Cardiac muscle cell (in vitro differentiated cells and primary cell): ENCODE measurements at regions not wholly inside any gene's neighbourhood (a gene's known extent, or its start where the extent isn't known, plus 50 kb on each side); places are given as distances from the start of the nearest gene placed in this dataset.
A peak's percentile ranks its signal among the peaks of the same experiment; 100 is the strongest.

Source experiments
- DNase-seq, 2 donors: peaks; one replicate each; pipeline versions ENCODE4 v3.0.0 to v3.0.0-alpha.2; 2010 to 2017; ENCODE audit warnings: low read depth in 1 of 2, low spot score in 1 of 2
- H3K27ac ChIP-seq: fragments of 200-600 bp; sonication (generic); 2 replicates; pipeline ENCODE4 v1.5.1; 2016
- H3K27me3 ChIP-seq: fragments of 200-600 bp; sonication (generic); 2 replicates; pipeline ENCODE4 v1.6.0; 2016; ENCODE audit warnings: control low read depth
- H3K36me3 ChIP-seq: fragments of 200-600 bp; sonication (generic); 2 replicates; pipeline ENCODE4 v1.5.1; 2016; ENCODE audit warnings: control low read depth
- H3K4me1 ChIP-seq: fragments of 200-600 bp; sonication (generic); 2 replicates; pipeline ENCODE4 v1.8.1; 2017; ENCODE audit warnings: low read depth, mild to moderate bottlenecking, mixed run types
- H3K4me3 ChIP-seq: fragments of 200-600 bp; sonication (generic); 2 replicates; pipeline ENCODE4 v1.5.1; 2016; ENCODE audit warnings: mild to moderate bottlenecking
- H3K9me3 ChIP-seq: fragments of 200-600 bp; sonication (generic); 2 replicates; pipeline ENCODE4 v1.5.1; 2017; ENCODE audit warnings: low read depth, mild to moderate bottlenecking, control low read depth
- TF ChIP-seq, protein P1 (sequence below): IDR thresholded peaks from 2 replicates; pipeline ENCODE4 v1.5.1; 2012; ENCODE audit warnings: low read depth, mild to moderate bottlenecking, low read length

DNA sequence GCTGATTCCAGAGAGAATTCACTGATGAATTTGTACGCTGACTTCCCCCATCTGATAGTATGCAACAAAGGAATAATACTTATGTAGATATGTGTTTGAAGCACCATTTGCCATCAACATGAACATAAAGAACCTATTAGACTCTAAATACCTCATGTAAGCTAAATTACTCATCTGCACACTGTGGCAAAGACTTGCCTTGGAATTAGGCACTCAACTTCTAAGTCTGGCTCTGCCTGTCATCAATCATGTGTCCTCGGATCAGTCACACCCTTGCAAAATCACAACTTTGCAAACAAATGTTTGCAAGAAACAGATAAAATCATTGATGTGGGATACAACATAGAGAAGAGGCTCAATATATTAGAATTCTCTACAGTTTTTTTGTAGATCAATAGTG lies 169.9 kb upstream of the LDB2 start:
- Histone ChIP-seq H3K36me3 (no peaks in the 10 kb centered on the region), H3K27ac (no peak overlapping the region), H3K27me3 (no peaks in the 10 kb centered on the region), H3K4me3 (no peak overlapping the region), H3K4me1 (no peaks in the 10 kb centered on the region), H3K9me3 (no peaks in the 10 kb centered on the region)
- DNase-seq: no peak
- TF ChIP-seq, protein P1, sequence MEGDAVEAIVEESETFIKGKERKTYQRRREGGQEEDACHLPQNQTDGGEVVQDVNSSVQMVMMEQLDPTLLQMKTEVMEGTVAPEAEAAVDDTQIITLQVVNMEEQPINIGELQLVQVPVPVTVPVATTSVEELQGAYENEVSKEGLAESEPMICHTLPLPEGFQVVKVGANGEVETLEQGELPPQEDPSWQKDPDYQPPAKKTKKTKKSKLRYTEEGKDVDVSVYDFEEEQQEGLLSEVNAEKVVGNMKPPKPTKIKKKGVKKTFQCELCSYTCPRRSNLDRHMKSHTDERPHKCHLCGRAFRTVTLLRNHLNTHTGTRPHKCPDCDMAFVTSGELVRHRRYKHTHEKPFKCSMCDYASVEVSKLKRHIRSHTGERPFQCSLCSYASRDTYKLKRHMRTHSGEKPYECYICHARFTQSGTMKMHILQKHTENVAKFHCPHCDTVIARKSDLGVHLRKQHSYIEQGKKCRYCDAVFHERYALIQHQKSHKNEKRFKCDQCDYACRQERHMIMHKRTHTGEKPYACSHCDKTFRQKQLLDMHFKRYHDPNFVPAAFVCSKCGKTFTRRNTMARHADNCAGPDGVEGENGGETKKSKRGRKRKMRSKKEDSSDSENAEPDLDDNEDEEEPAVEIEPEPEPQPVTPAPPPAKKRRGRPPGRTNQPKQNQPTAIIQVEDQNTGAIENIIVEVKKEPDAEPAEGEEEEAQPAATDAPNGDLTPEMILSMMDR: no peak

DNA sequence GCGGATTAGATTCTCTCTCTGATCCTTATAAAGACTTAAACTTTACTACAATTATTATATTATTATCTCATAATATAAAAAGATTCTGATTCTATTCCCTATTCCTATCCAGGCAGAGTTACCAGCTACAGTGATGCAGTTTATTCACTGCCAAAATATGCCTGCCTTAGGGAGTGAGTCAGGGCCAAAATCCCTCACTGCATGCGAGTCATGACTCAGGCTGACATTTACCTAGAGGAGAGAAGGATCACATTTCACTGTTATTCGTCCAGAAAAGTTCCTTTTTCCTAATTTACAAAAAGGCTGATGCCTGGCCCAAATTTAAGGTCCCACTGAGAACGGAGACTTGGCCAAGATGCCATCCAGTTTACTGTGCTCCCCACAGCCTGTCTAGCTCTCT lies 168.5 kb upstream of the LDB2 start:
- H3K9me3 ChIP-seq: no peaks in the 10 kb centered on the region
- no peaks in the 10 kb centered on the region for H3K36me3 ChIP-seq
- H3K27me3 ChIP-seq: no peaks in the 10 kb centered on the region
- peak in 1 of 2 donors; percentile 80 for DNase-seq
- no peaks in the 10 kb centered on the region for H3K4me1 ChIP-seq
- no peak overlapping the region for H3K27ac ChIP-seq
- TF ChIP-seq, protein P1: no peak
- H3K4me3 ChIP-seq: no peak overlapping the region

DNA sequence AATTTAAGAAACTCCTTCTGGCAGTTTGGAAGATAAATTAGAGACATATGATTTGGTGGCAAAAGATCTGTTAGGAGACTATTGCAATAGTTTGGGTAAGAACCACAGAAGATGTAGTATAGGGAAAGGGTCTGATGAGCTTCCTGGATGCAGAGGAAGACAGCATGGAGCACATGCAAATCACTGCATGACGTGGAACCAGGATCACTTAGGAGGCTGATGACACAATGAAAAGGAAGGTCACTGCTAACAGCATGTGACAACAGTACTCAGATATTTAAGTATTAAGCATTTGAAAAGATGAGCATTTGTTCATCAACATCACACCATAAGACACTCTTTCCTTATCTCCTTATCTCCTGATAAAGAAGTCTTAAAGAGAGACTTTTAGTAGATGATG lies 167.8 kb upstream of the LDB2 start:
- H3K36me3 ChIP-seq: no peaks in the 10 kb centered on the region
- no peak overlapping the region for H3K27ac ChIP-seq
- no peaks in the 10 kb centered on the region for H3K27me3 ChIP-seq
- TF ChIP-seq, protein P1: no peak
- no peaks in the 10 kb centered on the region for H3K9me3 ChIP-seq
- DNase-seq: no peak
- H3K4me3 ChIP-seq: no peak overlapping the region
- no peaks in the 10 kb centered on the region for H3K4me1 ChIP-seq

DNA sequence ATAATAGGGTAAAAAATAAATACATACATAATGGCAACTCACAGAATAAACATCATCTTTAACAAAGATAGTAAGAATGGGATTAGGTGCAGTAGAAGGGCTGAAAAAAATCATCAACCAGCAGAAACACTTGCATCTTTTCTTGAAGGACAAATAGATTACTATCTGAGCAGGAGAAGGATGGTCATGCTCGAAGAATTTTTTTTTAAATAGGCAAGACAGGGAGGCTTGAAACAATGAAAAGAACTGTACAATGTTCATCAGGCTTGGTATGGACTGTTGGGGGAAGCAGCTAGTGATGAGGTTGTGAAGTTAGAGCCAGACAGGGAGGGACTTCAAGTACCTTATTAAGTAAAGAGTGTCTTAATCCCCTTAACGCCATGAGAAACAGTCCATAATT lies 167.4 kb upstream of the LDB2 start:
- DNase-seq: no peak
- Histone ChIP-seq H3K27ac (no peak overlapping the region), H3K36me3 (no peaks in the 10 kb centered on the region), H3K9me3 (no peaks in the 10 kb centered on the region), H3K4me3 (no peak overlapping the region), H3K4me1 (no peaks in the 10 kb centered on the region), H3K27me3 (no peaks in the 10 kb centered on the region)
- TF ChIP-seq, protein P1: no peak

DNA sequence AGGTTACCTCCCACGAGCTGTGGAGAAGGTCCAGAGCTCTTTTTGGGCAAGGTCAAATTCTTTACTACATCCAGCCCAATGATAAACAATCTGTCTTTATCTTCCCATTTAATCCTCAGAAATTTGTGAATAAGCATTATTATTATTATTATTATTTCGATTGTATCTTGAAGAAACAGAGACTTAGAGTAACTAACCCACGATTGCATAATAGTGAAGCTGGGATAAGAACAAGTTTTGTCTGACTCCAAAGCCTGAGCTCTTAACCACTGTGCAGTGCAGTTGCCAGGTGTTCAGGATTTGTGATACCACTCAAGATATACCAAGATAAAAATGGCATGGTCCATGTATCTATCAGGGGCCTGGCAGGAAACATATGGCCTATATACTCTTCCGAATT lies 166.5 kb upstream of the LDB2 start:
- Histone ChIP-seq H3K27me3 (no peaks in the 10 kb centered on the region), H3K4me3 (no peak overlapping the region), H3K36me3 (no peaks in the 10 kb centered on the region), H3K4me1 (no peaks in the 10 kb centered on the region), H3K27ac (no peak overlapping the region), H3K9me3 (no peaks in the 10 kb centered on the region)
- no peak for DNase-seq
- TF ChIP-seq, protein P1: no peak

DNA sequence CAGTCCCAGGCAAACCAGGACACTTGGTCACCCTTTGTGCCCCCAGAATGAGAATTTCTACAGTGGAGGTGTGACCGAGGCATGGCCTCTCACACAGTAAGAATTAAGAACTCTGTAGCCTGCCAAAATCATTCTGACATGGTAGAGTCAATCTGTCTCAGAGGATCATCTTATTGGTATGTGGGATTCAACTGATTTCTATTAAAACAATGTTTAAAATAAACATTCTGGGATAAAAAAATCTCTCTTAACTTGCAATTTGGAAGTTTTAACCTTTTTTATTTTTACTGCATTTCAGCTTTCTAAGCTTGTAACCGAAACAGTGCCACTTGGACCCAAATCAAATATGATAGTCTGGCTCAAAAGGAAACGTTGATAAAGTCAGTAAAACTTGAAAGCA lies 165.4 kb upstream of the LDB2 start:
- H3K27ac ChIP-seq: no peak overlapping the region
- no peaks in the 10 kb centered on the region for H3K9me3 ChIP-seq
- no peaks in the 10 kb centered on the region for H3K36me3 ChIP-seq
- no peak overlapping the region for H3K4me3 ChIP-seq
- no peaks in the 10 kb centered on the region for H3K4me1 ChIP-seq
- DNase-seq: no peak
- TF ChIP-seq, protein P1: no peak
- no peaks in the 10 kb centered on the region for H3K27me3 ChIP-seq
